ENCODE measurements at regions not wholly inside any gene's neighbourhood (a gene's known extent, or its start where the extent isn't known, plus 50 kb on each side); places are given as distances from the start of the nearest gene placed in this dataset.

- TF ChIP-seq ZNF816 (CRISPR knock-in tag; IDR thresholded peaks at IDR 0.05; ENCODE audit: borderline replicate concordance) (no peak), RBM22 (optimal IDR thresholded peaks at IDR 0.05; ENCODE audit: low read length) (no peak), ISX (CRISPR knock-in tag; conservative IDR thresholded peaks at IDR 0.05) (no peak), ZBTB38 (CRISPR knock-in tag; IDR thresholded peaks at IDR 0.05) (no peak), PREB (CRISPR knock-in tag; IDR thresholded peaks at IDR 0.05) (no peak)
Measured at GRCh38 chr4:77232653-77233052, 75.6 kb downstream of the CCNG2 start (continued).

GRCh38 chr4:77235289-77235854 lies 78.4 kb downstream of the CCNG2 start:
- no peaks in the 10 kb centered on the region for H3K9me3 ChIP-seq (ENCODE audit: low read length)
- no peak for FAIRE-seq
- BruUV-seq (replicated peaks) = no TSS peak
- H3K79me2 ChIP-seq (ENCODE audit: insufficient read depth, low read length) = no peaks in the 10 kb centered on the region
- no peak overlapping the region for H2AFZ ChIP-seq (ENCODE audit: low read length)
- intact Hi-C loops (cut with micrococcal nuclease; ENCODE audit: unreplicated experiment) (no loop called here), in situ Hi-C loops (cut with HindIII; ENCODE audit: extremely low pct_ligation_motif_present, low pct_unique_long_range_greater_than_20kb) (no loop called here)
- no peak for ATAC-seq
- H3K27ac ChIP-seq (ENCODE audit: extremely low read length, insufficient read depth, low read length) = no peak overlapping the region
- no peak for DNase-seq (ENCODE audit: low spot score)
- no peak overlapping the region for H3K4me3 ChIP-seq (replicated peaks in 1 of 3; ENCODE audit: insufficient read depth in 1 of 3, low read depth in 2 of 3, low read length in 3 of 3)
- H3K36me3 ChIP-seq (replicated peaks in 1 of 2; ENCODE audit: control insufficient read depth in 1 of 2, insufficient read depth in 2 of 2, low read length in 2 of 2) = no peaks in the 10 kb centered on the region
- H4K20me1 ChIP-seq (ENCODE audit: insufficient read depth, low read length) = no peaks in the 10 kb centered on the region
- H3K4me2 ChIP-seq (ENCODE audit: low read depth, low read length) = no peak overlapping the region
- H3K9ac ChIP-seq (ENCODE audit: insufficient read depth, low read depth, low read length) = no peak overlapping the region
- H3K27me3 ChIP-seq (ENCODE audit: control insufficient read depth in 1 of 2, insufficient read depth in 2 of 2, low read length in 2 of 2) = no peaks in the 10 kb centered on the region
- POLR2A ChIA-PET = no interaction called here
- CTCF ChIA-PET (ENCODE audit: low intra/inter-chr PET ratio, low total read pairs) = no interaction called here
- TF ChIP-seq HOXA7 (CRISPR knock-in tag; IDR thresholded peaks at IDR 0.05) (no peak), PRDM10 (CRISPR knock-in tag; IDR thresholded peaks at IDR 0.05; ENCODE audit: low read depth) (no peak), PLRG1 (conservative IDR thresholded peaks at IDR 0.05) (no peak), KDM4B (CRISPR knock-in tag; IDR thresholded peaks at IDR 0.05) (no peak), ZNF180 (CRISPR knock-in tag; IDR thresholded peaks at IDR 0.05; ENCODE audit: borderline replicate concordance, low read depth) (no peak), THAP7 (CRISPR knock-in tag; IDR thresholded peaks at IDR 0.05) (no peak)
- 42% methylated on average over 2 of the region's 2 CpGs for WGBS (ENCODE audit: low lambda C conversion rate)
- H3K4me1 ChIP-seq (ENCODE audit: insufficient read depth, low read length) = no peaks in the 10 kb centered on the region

Data from HepG2 (cell line).